Keratinocyte (primary cell): ENCODE measurements at regions not wholly inside any gene's neighbourhood (a gene's known extent, or its start where the extent isn't known, plus 50 kb on each side); places are given as distances from the start of the nearest gene placed in this dataset.

Experiments used
- DNase-seq: peaks from one replicate; pipeline ENCODE4 v3.0.0-alpha.2; 2011; ENCODE audit warnings: low read depth, missing footprints, low spot score
- FAIRE-seq: peaks from 2 replicates; lab custom pipeline; 2011; peaks lifted over from hg19 to GRCh38; lab: Jason Lieb, UNC
- H2AFZ ChIP-seq: 2 replicates; pipeline ENCODE4 v1.6.0; 2012; ENCODE audit warnings: low read length, control low read depth, inconsistent platforms; ENCODE audit not compliant: control insufficient read depth
- H3K27ac ChIP-seq: 2 replicates; pipeline ENCODE4 v1.5.1; 2011; ENCODE audit warnings: low read length; ENCODE audit not compliant: control insufficient read depth, insufficient read depth
- H3K27me3 ChIP-seq: 3 replicates; pipeline ENCODE4 v1.6.0; 2011; ENCODE audit warnings: low read length; ENCODE audit not compliant: control insufficient read depth, insufficient read depth; ENCODE audit errors: extremely low read depth
- H3K36me3 ChIP-seq, 2 experiments: 2 replicates in 1 of 2; 3 replicates in 1 of 2; pipeline ENCODE4 v1.5.1; 2011; ENCODE audit warnings: low read length in 2 of 2, mild to moderate bottlenecking in 1 of 2; ENCODE audit not compliant: control insufficient read depth in 2 of 2, insufficient read depth in 2 of 2; ENCODE audit errors: extremely low read depth in 1 of 2
- H3K4me1 ChIP-seq: 3 replicates; pipeline ENCODE4 v1.5.1; 2011; ENCODE audit warnings: low read length; ENCODE audit not compliant: control insufficient read depth, insufficient read depth; ENCODE audit errors: extremely low read depth
- H3K4me2 ChIP-seq: 3 replicates; pipeline ENCODE4 v1.6.0; 2011; ENCODE audit warnings: low read depth, low read length; ENCODE audit not compliant: control insufficient read depth, insufficient read depth; ENCODE audit errors: extremely low read depth
- H3K4me3 ChIP-seq, 3 experiments: fragments of 200-600 bp in 1 of 3; sonication (generic) in 1 of 3; 2 replicates in 2 of 3; 3 replicates in 1 of 3; pipeline ENCODE4 v1.5.1; 2011 to 2016; ENCODE audit warnings: low read length in 3 of 3, mild to moderate bottlenecking in 3 of 3, control low read depth in 2 of 3, inconsistent platforms in 1 of 3, low read depth in 1 of 3, mixed read lengths in 1 of 3, mixed run types in 1 of 3, moderate library complexity in 1 of 3; ENCODE audit not compliant: control insufficient read depth in 2 of 3, insufficient read depth in 2 of 3; ENCODE audit errors: extremely low read depth in 1 of 3
- H3K79me2 ChIP-seq: 2 replicates; pipeline ENCODE4 v1.6.0; 2012; ENCODE audit warnings: low read length; ENCODE audit not compliant: control insufficient read depth, insufficient read depth
- H3K9ac ChIP-seq: 3 replicates; pipeline ENCODE4 v1.6.0; 2011; ENCODE audit warnings: low read length; ENCODE audit not compliant: control insufficient read depth, insufficient read depth; ENCODE audit errors: extremely low read depth
- H3K9me1 ChIP-seq: 3 replicates; pipeline ENCODE4 v1.6.0; 2011; ENCODE audit warnings: low read length; ENCODE audit not compliant: control insufficient read depth, insufficient read depth; ENCODE audit errors: extremely low read depth
- H3K9me3 ChIP-seq: 2 replicates; pipeline ENCODE4 v1.5.1; 2012; ENCODE audit warnings: low read depth, low read length; ENCODE audit not compliant: control insufficient read depth
- H4K20me1 ChIP-seq: 3 replicates; pipeline ENCODE4 v1.6.0; 2011; ENCODE audit warnings: low read length; ENCODE audit not compliant: control insufficient read depth, insufficient read depth; ENCODE audit errors: extremely low read depth
- CTCF ChIP-seq, 3 experiments: IDR thresholded peaks in 1 of 3; conservative IDR thresholded peaks in 1 of 3; optimal IDR thresholded peaks in 1 of 3; 2 replicates in 2 of 3; 3 replicates in 1 of 3; pipeline versions ENCODE3 to v1.5.1; 2011; ENCODE audit warnings: low read length in 3 of 3, mild to moderate bottlenecking in 3 of 3, moderate library complexity in 2 of 3, control low read depth in 1 of 3, inconsistent platforms in 1 of 3; ENCODE audit not compliant: insufficient read depth in 2 of 3; ENCODE audit errors: extremely low read depth in 1 of 3
- EZH2 ChIP-seq: IDR thresholded peaks from one replicate; pipeline ENCODE4 v1.6.1; 2012; ENCODE audit warnings: inconsistent platforms, mild to moderate bottlenecking, low read length, moderate library complexity
- dilution Hi-C: fragments of 300-500 bp; cut with MboI; formaldehyde crosslinking; loops from one replicate; pipeline ENCODE4 v1.7.0; 2020; ENCODE audit warnings: low sequenced_read_pairs; ENCODE audit not compliant: extremely low pct_ligation_motif_present

DNA sequence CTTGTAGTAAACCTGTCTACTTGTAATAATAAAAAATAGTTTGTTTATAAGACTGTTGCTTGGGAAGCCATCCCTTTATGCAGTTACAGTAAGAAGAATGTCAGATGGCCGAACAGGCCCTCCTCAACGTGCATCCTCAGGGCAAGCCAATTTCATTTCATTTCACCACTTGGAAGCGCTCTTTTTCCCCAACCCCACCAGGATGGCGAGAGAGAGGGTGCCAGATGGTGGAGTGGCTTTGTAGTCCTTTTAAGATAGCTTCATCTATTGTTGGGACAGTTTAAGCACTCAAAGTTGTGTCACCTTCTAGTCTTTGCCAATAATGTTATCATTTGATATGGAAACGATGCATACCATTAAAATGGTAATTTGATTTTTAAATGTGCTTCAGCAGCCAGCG is 356.3 kb upstream of the CAMK1G start:
- no peak overlapping the region for H3K9ac ChIP-seq
- no peak for DNase-seq
- dilution Hi-C loops, result no loop called here
- H3K27ac ChIP-seq, result no peak overlapping the region
- no peaks in the 10 kb centered on the region for H4K20me1 ChIP-seq
- peaks cover 3% of the 10 kb centered on the region for H3K9me3 ChIP-seq
- no peaks in the 10 kb centered on the region for H3K27me3 ChIP-seq
- no peak overlapping the region for H3K4me2 ChIP-seq
- H3K9me1 ChIP-seq, result no peaks in the 10 kb centered on the region
- TF ChIP-seq EZH2 (no peak), CTCF (optimal IDR thresholded peaks at IDR 0.05 in 1 of 3, IDR thresholded peaks at IDR 0.05 in 1 of 3, conservative IDR thresholded peaks at IDR 0.05 in 1 of 3; ENCODE audit: extremely low read depth in 1 of 3, insufficient read depth in 2 of 3, low read length in 3 of 3) (no peak)
- no peaks in the 10 kb centered on the region for H3K36me3 ChIP-seq
- H2AFZ ChIP-seq, result no peak overlapping the region
- H3K4me1 ChIP-seq, result peaks cover 22% of the 10 kb centered on the region
- no peak overlapping the region for H3K4me3 ChIP-seq
- FAIRE-seq, result peak; percentile 43
- no peaks in the 10 kb centered on the region for H3K79me2 ChIP-seq

DNA sequence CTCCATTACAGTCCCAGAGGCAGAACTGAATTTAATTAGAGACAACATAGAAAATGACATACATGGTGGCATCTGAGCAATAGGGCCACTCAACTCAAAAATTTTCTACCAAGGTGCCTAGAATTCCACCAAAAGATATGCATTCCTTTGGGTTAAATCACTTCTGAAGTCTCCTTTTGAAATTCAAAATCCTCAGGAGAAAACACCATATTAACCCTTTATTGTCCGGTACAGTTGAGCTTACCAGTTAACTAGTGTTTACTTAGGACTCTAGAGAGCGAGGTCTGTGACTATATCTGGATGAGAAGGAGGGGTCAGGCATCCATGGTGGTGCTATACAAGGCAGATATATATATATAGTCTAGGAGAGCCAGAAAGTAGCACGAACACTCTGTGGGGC is 355.6 kb upstream of the CAMK1G start:
- no peaks in the 10 kb centered on the region for H3K36me3 ChIP-seq
- no peaks in the 10 kb centered on the region for H3K27me3 ChIP-seq
- peaks cover 3% of the 10 kb centered on the region for H3K9me3 ChIP-seq
- H3K9ac ChIP-seq, result no peak overlapping the region
- H3K4me3 ChIP-seq, result no peak overlapping the region
- H3K4me2 ChIP-seq, result no peak overlapping the region
- no peak overlapping the region for H3K27ac ChIP-seq
- no peaks in the 10 kb centered on the region for H3K9me1 ChIP-seq
- dilution Hi-C loops, result no loop called here
- TF ChIP-seq EZH2 (no peak), CTCF (optimal IDR thresholded peaks at IDR 0.05 in 1 of 3, IDR thresholded peaks at IDR 0.05 in 1 of 3, conservative IDR thresholded peaks at IDR 0.05 in 1 of 3; ENCODE audit: extremely low read depth in 1 of 3, insufficient read depth in 2 of 3, low read length in 3 of 3) (no peak)
- H3K79me2 ChIP-seq, result no peaks in the 10 kb centered on the region
- H4K20me1 ChIP-seq, result no peaks in the 10 kb centered on the region
- H3K4me1 ChIP-seq, result peaks cover 22% of the 10 kb centered on the region
- no peak for DNase-seq
- H2AFZ ChIP-seq, result no peak overlapping the region
- FAIRE-seq, result no peak
